Mammary epithelial cell (primary cell): ENCODE measurements at regions not wholly inside any gene's neighbourhood (a gene's known extent, or its start where the extent isn't known, plus 50 kb on each side); places are given as distances from the start of the nearest gene placed in this dataset.

Experiments
- EZH2 ChIP-seq: IDR thresholded peaks from 2 replicates; pipeline ENCODE4 v1.6.1; 2012; ENCODE audit warnings: low read length, inconsistent platforms, borderline replicate concordance
- TF ChIP-seq, protein P1 (sequence below), 2 donors: IDR thresholded peaks in 1 of 2; conservative IDR thresholded peaks in 1 of 2; 2 replicates each; pipeline ENCODE4 v1.5.1; 2011 to 2012; ENCODE audit warnings: inconsistent platforms in 2 of 2, low read length in 2 of 2, mild to moderate bottlenecking in 2 of 2, control low read depth in 1 of 2, low read depth in 1 of 2; ENCODE audit not compliant: insufficient read depth in 1 of 2; ENCODE audit errors: extremely low read depth in 1 of 2

DNA sequence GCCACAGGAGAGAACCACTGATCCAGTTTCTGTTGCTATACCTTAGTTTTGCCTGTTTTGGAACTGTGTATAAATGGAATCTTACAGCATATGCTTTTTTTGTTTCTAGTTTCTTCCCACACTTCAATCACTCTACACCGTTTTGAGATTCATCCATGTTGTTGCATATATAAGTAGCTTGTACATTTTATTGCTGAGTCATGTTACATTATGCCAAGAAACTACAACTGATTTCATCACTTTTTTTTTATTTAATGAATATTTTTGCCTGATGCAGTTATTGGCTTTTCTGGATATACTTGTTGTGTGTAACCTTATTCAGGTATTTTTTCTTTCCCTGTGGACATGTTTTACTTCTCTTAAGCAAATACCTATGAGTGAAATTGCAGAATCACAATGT is 1135.9 kb downstream of the RAPGEF2 start:
- TF ChIP-seq EZH2, result no peak
- TF ChIP-seq, protein P1, sequence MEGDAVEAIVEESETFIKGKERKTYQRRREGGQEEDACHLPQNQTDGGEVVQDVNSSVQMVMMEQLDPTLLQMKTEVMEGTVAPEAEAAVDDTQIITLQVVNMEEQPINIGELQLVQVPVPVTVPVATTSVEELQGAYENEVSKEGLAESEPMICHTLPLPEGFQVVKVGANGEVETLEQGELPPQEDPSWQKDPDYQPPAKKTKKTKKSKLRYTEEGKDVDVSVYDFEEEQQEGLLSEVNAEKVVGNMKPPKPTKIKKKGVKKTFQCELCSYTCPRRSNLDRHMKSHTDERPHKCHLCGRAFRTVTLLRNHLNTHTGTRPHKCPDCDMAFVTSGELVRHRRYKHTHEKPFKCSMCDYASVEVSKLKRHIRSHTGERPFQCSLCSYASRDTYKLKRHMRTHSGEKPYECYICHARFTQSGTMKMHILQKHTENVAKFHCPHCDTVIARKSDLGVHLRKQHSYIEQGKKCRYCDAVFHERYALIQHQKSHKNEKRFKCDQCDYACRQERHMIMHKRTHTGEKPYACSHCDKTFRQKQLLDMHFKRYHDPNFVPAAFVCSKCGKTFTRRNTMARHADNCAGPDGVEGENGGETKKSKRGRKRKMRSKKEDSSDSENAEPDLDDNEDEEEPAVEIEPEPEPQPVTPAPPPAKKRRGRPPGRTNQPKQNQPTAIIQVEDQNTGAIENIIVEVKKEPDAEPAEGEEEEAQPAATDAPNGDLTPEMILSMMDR (conservative IDR thresholded peaks at IDR 0.05 in 1 of 2, IDR thresholded peaks at IDR 0.05 in 1 of 2; ENCODE audit: extremely low read depth in 1 of 2, insufficient read depth in 1 of 2, low read depth in 1 of 2, low read length in 2 of 2), result no peak
